Thoracic aorta (tissue), 2 donors: ENCODE measurements at regions not wholly inside any gene's neighbourhood (a gene's known extent, or its start where the extent isn't known, plus 50 kb on each side); places are given as distances from the start of the nearest gene placed in this dataset.
"Not testable (repeated sequence)": the region's sequence is repeated elsewhere in the genome, so short reads cannot be mapped to it uniquely, and the experiment has no call there.

Experiments
- ATAC-seq: fragments of 150-250 bp; one replicate; pipeline ENCODE4 v1.8.0; 2017; ENCODE audit warnings: low read depth; ENCODE audit not compliant: insufficient number of reproducible peaks, low FRiP score
- DNase-seq: peaks from one replicate; pipeline ENCODE4 v3.0.0-alpha.2; 2020; ENCODE audit warnings: low spot score
- H3K27ac ChIP-seq, 2 donors: fragments of 200-600 bp; sonication (generic); 1 replicate in 1 of 2; 2 replicates in 1 of 2; pipeline ENCODE4 v1.5.1; 2016; ENCODE audit warnings: mild to moderate bottlenecking in 2 of 2, moderate library complexity in 2 of 2
- H3K27me3 ChIP-seq: fragments of 200-600 bp; sonication (generic); replicated peaks from 2 replicates; pipeline ENCODE4 v1.6.0; 2016; ENCODE audit warnings: mild to moderate bottlenecking; ENCODE audit not compliant: insufficient read depth
- H3K36me3 ChIP-seq: fragments of 200-600 bp; sonication (generic); one replicate; pipeline ENCODE4 v1.5.1; 2016
- H3K4me1 ChIP-seq, 2 donors: fragments of 200-600 bp; sonication (generic); 1 replicate in 1 of 2; 2 replicates in 1 of 2; pipeline versions ENCODE4 v1.5.1 to v1.6.0; 2016; ENCODE audit warnings: low read depth in 2 of 2, mild to moderate bottlenecking in 1 of 2; ENCODE audit not compliant: control insufficient read depth in 1 of 2
- H3K4me3 ChIP-seq: fragments of 200-600 bp; sonication (generic); 2 replicates; pipeline ENCODE4 v1.5.1; 2016; ENCODE audit warnings: mild to moderate bottlenecking
- H3K9me3 ChIP-seq: fragments of 200-600 bp; sonication (generic); 2 replicates; pipeline ENCODE4 v1.5.1; 2016
- TF ChIP-seq, protein P1 (sequence below): fragments of 200-600 bp; sonication (generic); IDR thresholded peaks from one replicate; pipeline ENCODE4 v1.5.1; 2019; ENCODE audit warnings: antibody characterized with exemption

- no peaks in the 10 kb centered on the region for H3K27me3 ChIP-seq
- TF ChIP-seq, protein P1, sequence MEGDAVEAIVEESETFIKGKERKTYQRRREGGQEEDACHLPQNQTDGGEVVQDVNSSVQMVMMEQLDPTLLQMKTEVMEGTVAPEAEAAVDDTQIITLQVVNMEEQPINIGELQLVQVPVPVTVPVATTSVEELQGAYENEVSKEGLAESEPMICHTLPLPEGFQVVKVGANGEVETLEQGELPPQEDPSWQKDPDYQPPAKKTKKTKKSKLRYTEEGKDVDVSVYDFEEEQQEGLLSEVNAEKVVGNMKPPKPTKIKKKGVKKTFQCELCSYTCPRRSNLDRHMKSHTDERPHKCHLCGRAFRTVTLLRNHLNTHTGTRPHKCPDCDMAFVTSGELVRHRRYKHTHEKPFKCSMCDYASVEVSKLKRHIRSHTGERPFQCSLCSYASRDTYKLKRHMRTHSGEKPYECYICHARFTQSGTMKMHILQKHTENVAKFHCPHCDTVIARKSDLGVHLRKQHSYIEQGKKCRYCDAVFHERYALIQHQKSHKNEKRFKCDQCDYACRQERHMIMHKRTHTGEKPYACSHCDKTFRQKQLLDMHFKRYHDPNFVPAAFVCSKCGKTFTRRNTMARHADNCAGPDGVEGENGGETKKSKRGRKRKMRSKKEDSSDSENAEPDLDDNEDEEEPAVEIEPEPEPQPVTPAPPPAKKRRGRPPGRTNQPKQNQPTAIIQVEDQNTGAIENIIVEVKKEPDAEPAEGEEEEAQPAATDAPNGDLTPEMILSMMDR, result no peak
- H3K4me1 ChIP-seq, result peaks cover 11 to 14% of the 10 kb centered on the region in 2 donors
- DNase-seq (peak; percentile 36), ATAC-seq (peak; percentile 81)
- peak overlapping the region; percentile 37 for H3K4me3 ChIP-seq
- no peaks in the 10 kb centered on the region for H3K36me3 ChIP-seq
- H3K27ac ChIP-seq, result peak overlapping the region; percentile 5 to 52
- no peaks in the 10 kb centered on the region for H3K9me3 ChIP-seq
Observed at GRCh38 chr16:88331989-88332920, 50.5 kb upstream of the ZNF469 start.

- ATAC-seq, H3K9me3 ChIP-seq, DNase-seq, H3K27me3 ChIP-seq, H3K4me3 ChIP-seq, H3K36me3 ChIP-seq: not testable (repeated sequence)
- Histone ChIP-seq H3K27ac (peak overlapping the region; percentile 5 to 52), H3K4me1 (peaks cover 11 to 14% of the 10 kb centered on the region in 2 donors)
Observed at GRCh38 chr16:88332921-88333825, 49.6 kb upstream of the ZNF469 start.
